ENCODE measurements at regions not wholly inside any gene's neighbourhood (a gene's known extent, or its start where the extent isn't known, plus 50 kb on each side); places are given as distances from the start of the nearest gene placed in this dataset.

DNA sequence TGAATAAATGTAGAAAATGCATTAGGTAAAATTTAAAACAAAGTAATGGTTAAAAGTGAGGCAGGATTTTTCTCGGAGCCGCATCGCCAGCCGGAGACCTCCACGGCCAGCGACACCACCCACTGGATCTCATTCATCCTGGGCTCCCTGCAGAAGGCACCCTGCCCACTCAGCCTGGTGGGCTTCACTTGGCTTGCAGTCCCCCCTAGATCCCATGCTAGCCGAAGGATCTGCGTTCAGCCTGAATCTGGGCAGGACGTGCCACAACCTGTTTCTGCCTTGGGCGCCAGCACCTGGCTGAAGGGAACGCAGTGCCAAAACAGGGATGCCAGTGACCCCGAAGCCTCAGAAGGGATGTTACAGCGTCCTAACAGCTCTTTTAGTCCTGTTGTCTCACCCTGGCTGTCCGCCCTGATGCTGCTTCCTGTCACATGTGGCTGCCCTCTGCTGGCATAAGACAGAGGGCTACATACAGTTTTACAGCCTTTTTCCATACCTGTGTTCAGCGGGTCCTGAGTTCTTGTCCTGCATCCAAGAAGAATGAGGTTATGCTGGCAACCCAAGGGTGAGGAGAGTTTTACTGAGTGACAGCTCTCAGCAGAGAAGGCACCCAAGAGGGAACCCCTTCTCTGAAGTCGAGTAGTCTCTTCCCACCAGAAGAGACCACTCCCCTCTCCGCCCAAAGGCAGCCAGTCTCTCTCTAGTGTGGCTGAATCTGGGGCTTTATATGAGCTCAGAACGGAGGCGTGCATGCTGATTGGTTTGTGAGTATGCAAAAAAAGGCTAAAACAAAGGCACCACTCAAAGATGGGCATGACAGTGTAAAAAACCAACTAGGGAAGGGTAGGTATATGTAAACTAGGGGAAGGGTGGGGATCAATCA lies 173.1 kb upstream of the GYPC start:
- TF ChIP-seq, protein P1, sequence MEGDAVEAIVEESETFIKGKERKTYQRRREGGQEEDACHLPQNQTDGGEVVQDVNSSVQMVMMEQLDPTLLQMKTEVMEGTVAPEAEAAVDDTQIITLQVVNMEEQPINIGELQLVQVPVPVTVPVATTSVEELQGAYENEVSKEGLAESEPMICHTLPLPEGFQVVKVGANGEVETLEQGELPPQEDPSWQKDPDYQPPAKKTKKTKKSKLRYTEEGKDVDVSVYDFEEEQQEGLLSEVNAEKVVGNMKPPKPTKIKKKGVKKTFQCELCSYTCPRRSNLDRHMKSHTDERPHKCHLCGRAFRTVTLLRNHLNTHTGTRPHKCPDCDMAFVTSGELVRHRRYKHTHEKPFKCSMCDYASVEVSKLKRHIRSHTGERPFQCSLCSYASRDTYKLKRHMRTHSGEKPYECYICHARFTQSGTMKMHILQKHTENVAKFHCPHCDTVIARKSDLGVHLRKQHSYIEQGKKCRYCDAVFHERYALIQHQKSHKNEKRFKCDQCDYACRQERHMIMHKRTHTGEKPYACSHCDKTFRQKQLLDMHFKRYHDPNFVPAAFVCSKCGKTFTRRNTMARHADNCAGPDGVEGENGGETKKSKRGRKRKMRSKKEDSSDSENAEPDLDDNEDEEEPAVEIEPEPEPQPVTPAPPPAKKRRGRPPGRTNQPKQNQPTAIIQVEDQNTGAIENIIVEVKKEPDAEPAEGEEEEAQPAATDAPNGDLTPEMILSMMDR (IDR thresholded peaks at IDR 0.05), result no peak
- no peak for TF ChIP-seq POLR2A (IDR thresholded peaks at IDR 0.05)
